ENCODE measurements at regions not wholly inside any gene's neighbourhood (a gene's known extent, or its start where the extent isn't known, plus 50 kb on each side); places are given as distances from the start of the nearest gene placed in this dataset.

DNA sequence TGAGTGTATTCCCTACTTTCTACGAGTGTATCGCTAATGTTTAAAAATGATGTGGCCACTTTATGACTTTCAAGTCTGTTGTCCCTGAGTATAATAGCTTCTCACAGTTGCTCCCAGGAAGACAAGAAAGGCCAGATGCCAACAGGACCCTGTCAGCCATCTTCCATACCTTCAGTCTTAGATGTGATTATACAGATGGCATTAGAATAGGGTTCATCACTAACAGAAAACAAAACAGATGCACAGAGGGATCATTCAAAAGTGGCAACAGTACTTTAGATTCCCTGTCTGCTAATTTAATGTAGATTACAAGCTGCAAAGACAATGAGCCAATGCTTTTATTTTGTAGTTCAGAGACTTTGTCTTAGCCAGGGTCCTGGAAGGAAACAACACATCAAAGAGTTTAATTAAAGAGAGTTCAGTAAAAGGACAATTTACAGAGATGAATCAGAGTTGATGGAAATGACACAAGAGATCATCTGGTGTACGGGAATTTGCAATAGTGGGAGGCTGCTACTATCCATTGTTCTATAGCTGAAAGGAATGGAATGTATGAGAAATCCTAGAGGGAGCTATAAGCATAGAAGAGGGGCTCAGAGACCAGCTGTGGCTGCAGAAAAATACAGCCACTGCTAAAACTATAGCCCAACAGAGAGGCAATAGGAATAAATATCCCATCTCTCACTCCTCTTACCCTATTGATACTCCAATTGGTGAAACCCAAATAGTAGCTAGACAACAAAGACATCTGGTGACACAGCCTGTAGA lies 393.7 kb upstream of the SMC2 start:
- Mint-ChIP-seq H3K36me3 (ENCODE audit: low read depth) (no peaks in the 10 kb centered on the region), H3K27me3 (no peaks in the 10 kb centered on the region), H3K4me3 (no peak overlapping the region), H3K4me1 (ENCODE audit: low read depth) (no peaks in the 10 kb centered on the region), H3K27ac (no peak overlapping the region), H3K9me3 (peaks cover 2% of the 10 kb centered on the region)
- POLR2A ChIA-PET, result no interaction called here
- intact Hi-C loops (cut with micrococcal nuclease), result no loop called here
- CTCF ChIA-PET, result no interaction called here
- TF ChIP-seq CTCF (IDR thresholded peaks at IDR 0.05), result no peak
- ATAC-seq (no peak), DNase-seq (no peak)

- Mint-ChIP-seq H3K36me3 (ENCODE audit: low read depth) (no peaks in the 10 kb centered on the region), H3K27ac (no peak overlapping the region), H3K4me3 (no peak overlapping the region), H3K9me3 (peaks cover 2% of the 10 kb centered on the region), H3K27me3 (no peaks in the 10 kb centered on the region), H3K4me1 (ENCODE audit: low read depth) (no peaks in the 10 kb centered on the region)
- intact Hi-C loops (cut with micrococcal nuclease), result no loop called here
- CTCF ChIA-PET, result no interaction called here
- no peak for TF ChIP-seq CTCF (IDR thresholded peaks at IDR 0.05)
- no peak for ATAC-seq
- DNase-seq, result no peak
- POLR2A ChIA-PET, result no interaction called here
These were observed 391.5 kb upstream of the SMC2 start for GRCh38 chr9:103702572-103702971.

DNA sequence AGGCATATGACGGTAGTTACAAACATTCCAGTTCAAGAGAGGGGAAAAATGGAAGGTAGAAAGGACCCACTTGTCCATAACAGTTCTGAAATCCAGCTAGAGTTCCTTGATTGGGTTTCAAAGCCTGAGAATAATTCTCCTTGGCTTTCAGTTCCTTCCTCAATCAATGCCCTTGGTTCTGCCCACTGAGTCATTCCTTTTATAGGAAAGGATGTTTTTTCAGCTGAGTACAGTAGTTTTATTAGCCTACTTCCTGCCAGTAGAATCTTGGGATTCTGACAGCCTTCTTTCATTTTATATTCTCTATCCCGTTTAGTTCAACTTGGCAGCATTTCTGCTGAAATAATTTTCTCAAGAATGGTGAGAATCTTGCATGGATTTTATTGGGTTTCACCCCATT lies 386.9 kb upstream of the SMC2 start:
- Mint-ChIP-seq H3K27me3 (no peaks in the 10 kb centered on the region), H3K27ac (no peak overlapping the region), H3K4me3 (no peak overlapping the region), H3K9me3 (peaks cover 2% of the 10 kb centered on the region), H3K36me3 (ENCODE audit: low read depth) (no peaks in the 10 kb centered on the region), H3K4me1 (ENCODE audit: low read depth) (no peaks in the 10 kb centered on the region)
- ChIA-PET CTCF (no interaction called here), POLR2A (no interaction called here)
- intact Hi-C loops (cut with micrococcal nuclease), result no loop called here
- ATAC-seq, result no peak
- no peak for TF ChIP-seq CTCF (IDR thresholded peaks at IDR 0.05)
- no peak for DNase-seq

GRCh38 chr9:103709366-103709765 lies 384.7 kb upstream of the SMC2 start:
- no peak overlapping the region for H3K27ac Mint-ChIP-seq
- H3K27me3 Mint-ChIP-seq, result no peaks in the 10 kb centered on the region
- H3K36me3 Mint-ChIP-seq (ENCODE audit: low read depth), result no peaks in the 10 kb centered on the region
- CTCF ChIA-PET, result no interaction called here
- TF ChIP-seq CTCF (IDR thresholded peaks at IDR 0.05), result no peak
- intact Hi-C loops (cut with micrococcal nuclease), result no loop called here
- H3K4me3 Mint-ChIP-seq, result no peak overlapping the region
- no peaks in the 10 kb centered on the region for H3K4me1 Mint-ChIP-seq (ENCODE audit: low read depth)
- ATAC-seq (no peak), DNase-seq (no peak)
- POLR2A ChIA-PET, result no interaction called here
- no peaks in the 10 kb centered on the region for H3K9me3 Mint-ChIP-seq

DNA sequence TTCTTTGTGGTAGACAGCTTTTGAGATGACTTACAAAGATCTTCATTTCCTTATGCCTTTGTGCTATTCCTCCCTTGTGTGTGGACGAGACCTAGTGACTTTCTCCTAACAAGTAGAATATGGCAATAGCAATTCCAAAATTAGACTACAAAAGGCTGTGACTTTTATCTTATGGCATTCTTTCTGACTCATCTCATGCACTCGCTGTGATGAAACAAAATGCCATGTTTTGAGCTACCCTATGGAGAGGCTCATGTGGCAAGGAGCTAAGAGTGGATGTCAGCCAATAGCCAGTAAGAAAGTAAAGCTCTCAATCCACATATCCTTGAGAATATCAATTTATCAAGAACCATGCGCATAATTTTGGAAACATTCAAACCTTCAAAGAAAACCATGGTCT lies 380.5 kb upstream of the SMC2 start:
- ChIA-PET CTCF (no interaction called here), POLR2A (no interaction called here)
- Mint-ChIP-seq H3K27ac (no peak overlapping the region), H3K4me1 (ENCODE audit: low read depth) (no peaks in the 10 kb centered on the region), H3K27me3 (no peaks in the 10 kb centered on the region), H3K36me3 (ENCODE audit: low read depth) (no peaks in the 10 kb centered on the region), H3K9me3 (peaks cover 1% of the 10 kb centered on the region), H3K4me3 (no peak overlapping the region)
- intact Hi-C loops (cut with micrococcal nuclease), result no loop called here
- DNase-seq, result no peak
- no peak for ATAC-seq
- no peak for TF ChIP-seq CTCF (IDR thresholded peaks at IDR 0.05)
